ENCODE measurements at regions not wholly inside any gene's neighbourhood (a gene's known extent, or its start where the extent isn't known, plus 50 kb on each side); places are given as distances from the start of the nearest gene placed in this dataset.

DNA sequence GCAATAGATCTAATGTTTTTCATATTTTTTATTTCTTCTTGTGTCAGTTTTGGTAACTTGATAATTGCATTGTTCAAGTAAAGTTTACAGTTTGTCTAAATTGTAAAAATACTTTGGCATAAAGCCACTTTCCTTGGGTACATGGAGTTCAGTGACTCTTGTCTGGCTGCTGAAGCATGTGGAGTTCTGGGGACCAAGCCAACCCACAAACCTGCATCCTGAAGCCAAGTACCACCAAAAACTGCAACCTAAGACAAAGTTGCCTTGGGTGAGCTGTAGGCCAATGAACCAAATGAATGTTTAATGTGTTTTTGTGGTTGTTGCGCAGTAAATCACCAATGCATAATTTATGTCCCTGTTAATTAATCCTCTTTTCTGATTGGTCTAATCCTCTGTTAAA lies 872.6 kb downstream of the BCL11A start:
- DNase-seq (ENCODE audit: low read depth in 2 of 2): no peak

DNA sequence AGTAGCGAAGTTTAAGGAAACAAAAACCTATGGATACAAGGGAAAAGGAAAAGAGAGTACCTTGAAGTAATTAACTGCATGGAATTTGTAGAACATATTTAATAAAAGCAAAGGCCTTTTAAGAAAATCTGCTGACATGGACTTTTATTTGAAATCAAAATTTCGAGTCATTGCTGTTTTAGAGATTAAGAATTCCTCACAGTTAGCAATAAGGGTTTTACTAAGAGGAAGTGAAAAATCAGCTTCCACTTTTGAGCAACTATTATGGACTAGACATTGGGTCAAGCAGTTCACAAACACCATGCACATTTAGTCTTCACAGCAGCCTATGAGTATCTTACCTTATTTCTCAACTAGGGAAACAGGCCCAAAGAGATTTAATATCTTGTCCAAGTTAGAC lies 876.3 kb downstream of the BCL11A start:
- DNase-seq (ENCODE audit: low read depth in 2 of 2): no peak

GRCh38 chr2:59674100-59674499 lies 879.4 kb downstream of the BCL11A start:
- DNase-seq (ENCODE audit: low read depth in 2 of 2): no peak

DNA sequence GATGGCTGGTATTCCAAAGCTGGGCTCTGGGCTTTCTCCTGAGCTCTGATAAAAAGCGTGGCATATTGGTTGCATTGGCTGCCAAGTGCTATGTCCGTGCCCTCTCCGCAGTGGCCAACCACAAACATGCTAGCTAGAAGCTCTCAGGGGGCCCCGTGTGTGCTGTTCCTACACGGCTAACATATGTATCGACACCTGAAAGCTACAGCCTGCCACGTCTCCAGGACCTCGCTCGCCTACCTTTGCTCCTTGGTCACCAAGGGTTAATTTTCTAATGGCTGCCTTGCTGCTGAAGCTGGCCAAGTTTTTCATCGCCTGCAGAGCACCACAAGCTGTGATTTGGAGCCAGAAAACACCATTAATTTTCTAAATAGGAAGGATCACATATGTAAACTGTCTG lies 888.4 kb downstream of the BCL11A start:
- no peak for DNase-seq (ENCODE audit: low read depth in 2 of 2)

DNA sequence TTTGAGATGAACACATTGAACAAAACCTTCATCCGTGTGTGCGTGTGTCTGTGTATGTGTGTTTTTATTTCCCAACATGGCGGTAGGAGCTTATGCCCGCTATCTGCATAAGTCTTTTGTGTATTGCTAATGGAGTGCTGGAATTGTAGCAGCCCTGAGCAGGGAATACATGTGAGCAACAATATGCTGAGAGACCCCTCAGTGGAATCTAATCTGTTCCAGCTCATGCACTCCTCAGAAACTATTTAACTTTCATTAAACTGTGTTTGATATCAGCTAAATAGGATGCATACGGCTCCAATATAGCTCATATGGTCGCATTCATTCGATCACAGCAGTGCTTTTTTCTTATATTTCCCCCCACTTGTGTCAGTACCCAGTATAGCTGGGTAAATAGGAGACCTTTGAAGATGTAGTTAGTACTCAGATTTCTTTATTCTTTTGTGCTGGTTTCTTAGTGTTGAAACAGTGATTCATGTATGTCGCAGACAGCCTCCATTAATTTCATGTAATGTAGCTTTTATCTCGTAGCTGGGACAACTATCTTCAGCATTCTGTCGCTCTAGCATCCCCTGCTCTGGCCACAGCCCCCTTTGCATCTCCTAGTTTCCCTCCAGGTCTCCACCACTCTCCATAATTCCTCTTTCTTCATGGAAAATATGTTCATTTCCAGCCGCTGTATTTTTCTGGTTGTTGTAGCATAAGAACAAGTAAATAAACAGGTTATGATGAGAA lies 891.2 kb downstream of the BCL11A start:
- no peak for DNase-seq (ENCODE audit: low read depth in 2 of 2)

DNA sequence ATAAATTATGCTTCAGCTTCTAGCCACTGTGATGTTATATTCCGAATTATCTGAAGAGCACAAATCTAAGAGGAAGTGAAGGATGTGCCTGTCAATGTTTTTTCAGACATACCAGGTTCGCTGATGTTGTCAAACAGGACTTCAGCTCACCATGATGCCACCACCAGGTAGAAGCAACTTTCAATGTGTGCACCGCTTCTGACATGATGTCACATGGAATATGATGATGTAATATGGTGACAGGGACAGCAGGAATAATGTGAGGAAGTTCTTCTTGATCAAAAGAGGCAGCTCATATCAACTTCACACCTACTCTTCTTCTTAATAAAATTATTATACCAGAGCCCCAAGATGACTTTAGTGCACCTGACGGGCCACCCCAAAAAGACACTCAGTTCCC lies 893.2 kb downstream of the BCL11A start:
- DNase-seq (ENCODE audit: low read depth in 2 of 2): no peak

GRCh38 chr2:59658906-59659635 lies 894.4 kb downstream of the BCL11A start:
- no peak for DNase-seq (ENCODE audit: low read depth in 2 of 2)

GRCh38 chr2:59655809-59656208 lies 897.6 kb downstream of the BCL11A start:
- no peak for DNase-seq (ENCODE audit: low read depth in 2 of 2)

- DNase-seq (ENCODE audit: low read depth in 2 of 2): no peak
Measured at GRCh38 chr2:59654710-59655109, 898.7 kb downstream of the BCL11A start.

GRCh38 chr2:59653164-59653563 lies 900.3 kb downstream of the BCL11A start:
- no peak for DNase-seq (ENCODE audit: low read depth in 2 of 2)

GRCh38 chr2:59630789-59631188 lies 922.7 kb downstream of the BCL11A start:
- DNase-seq (ENCODE audit: low read depth in 2 of 2): no peak

DNA sequence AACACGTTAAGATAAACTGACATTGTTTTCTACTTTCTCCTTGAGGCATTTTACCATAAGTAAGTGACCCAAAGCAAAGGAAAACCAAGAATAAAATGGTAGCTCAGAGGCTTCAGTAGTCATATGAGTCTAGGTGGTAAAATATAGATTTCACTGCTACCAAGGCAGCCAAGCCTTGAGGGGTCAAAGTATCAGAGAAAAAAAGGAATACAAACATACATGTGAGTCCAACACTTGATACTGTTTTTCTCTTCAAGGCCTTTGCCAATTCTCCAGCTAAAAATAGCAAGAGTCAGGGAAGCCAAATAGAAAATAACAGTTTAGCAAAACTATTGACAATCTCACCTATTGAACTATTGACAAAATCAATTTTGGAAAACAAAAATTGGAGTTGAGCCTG lies 925.9 kb downstream of the BCL11A start:
- DNase-seq (ENCODE audit: low read depth in 2 of 2): no peak

DNA sequence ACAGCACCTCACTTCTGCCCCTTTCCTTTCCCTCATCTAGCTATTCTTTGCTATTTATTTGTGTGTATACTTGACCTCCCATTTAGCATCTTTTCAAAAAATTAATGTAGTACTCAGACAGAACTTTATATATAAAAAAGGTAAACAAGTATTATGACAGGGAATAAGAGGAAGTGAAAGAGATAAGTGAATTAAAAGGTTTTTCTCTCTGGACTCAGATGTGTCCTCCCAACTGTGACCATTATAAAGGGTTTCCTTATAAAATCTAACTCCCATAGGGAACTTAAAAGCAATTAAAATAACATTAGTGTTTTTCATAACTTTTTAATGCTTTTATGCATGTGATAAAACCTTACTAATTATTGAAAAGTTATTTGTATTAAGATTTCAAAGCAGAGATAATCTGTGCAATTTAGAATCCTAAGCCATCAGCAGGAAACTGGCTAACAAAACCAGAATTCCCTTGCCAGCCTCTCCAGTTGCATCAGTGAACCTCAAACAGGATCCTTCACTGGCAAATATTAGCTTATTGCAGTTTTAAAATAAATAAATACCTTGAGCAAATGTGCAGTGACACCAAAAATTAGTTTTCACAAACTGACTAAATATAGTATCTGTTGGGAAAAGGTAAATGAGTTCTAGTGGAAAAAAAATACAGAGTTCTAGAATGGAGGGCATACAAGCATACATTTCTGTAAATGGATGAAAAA lies 930.7 kb downstream of the BCL11A start:
- no peak for DNase-seq (ENCODE audit: low read depth in 2 of 2)

- DNase-seq (ENCODE audit: low read depth in 2 of 2): no peak
Measured at GRCh38 chr2:59604123-59604522, 949.3 kb downstream of the BCL11A start.

GRCh38 chr2:59594671-59595222 lies 958.7 kb downstream of the BCL11A start:
- DNase-seq (ENCODE audit: low read depth in 2 of 2): no peak

DNA sequence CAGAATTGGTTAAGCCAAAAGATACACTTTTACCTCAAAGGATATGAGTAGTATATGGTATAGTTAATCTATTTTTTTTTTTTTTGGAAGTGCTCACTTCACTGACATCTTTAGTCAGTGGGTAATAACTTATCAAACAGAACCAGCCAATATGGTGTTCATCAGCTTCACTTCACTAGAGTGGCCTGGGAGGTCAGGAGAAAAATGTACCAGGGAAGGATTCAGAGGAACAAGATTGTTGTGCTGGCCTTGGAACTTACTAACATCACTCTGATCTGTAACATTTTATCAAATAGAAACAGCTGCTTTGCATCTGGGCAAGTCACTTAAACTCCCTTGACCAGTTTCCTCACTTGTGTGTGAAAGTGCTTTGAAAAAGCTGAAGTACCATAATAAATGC lies 962.7 kb downstream of the BCL11A start:
- DNase-seq (ENCODE audit: low read depth in 2 of 2): no peak

DNA sequence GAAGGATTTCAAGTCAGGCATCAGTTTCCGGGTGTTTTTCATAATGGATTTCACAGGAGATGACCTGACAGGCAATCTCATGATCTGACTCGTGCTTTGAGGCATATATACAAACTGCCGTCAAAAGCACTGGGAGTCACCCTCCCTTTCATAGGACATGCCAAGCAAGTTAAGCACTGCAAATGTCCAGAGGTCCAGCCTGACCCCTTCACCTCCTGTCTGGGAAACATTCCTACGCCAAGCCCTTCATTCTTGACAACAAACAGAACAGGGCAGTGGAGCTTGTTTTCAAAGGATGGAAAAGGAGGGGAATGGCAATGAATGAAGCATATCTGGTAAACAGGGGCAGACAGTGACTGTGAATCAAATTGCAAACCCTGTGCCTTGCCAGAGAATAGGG lies 963.6 kb downstream of the BCL11A start:
- no peak for DNase-seq (ENCODE audit: low read depth in 2 of 2)

- no peak for DNase-seq (ENCODE audit: low read depth in 2 of 2)
Measured at GRCh38 chr2:59588286-59588685, 965.2 kb downstream of the BCL11A start.

GRCh38 chr2:59586176-59586575 lies 967.3 kb downstream of the BCL11A start:
- no peak for DNase-seq (ENCODE audit: low read depth in 2 of 2)

GRCh38 chr2:59585655-59586054 lies 967.8 kb downstream of the BCL11A start:
- DNase-seq (ENCODE audit: low read depth in 2 of 2): no peak

DNA sequence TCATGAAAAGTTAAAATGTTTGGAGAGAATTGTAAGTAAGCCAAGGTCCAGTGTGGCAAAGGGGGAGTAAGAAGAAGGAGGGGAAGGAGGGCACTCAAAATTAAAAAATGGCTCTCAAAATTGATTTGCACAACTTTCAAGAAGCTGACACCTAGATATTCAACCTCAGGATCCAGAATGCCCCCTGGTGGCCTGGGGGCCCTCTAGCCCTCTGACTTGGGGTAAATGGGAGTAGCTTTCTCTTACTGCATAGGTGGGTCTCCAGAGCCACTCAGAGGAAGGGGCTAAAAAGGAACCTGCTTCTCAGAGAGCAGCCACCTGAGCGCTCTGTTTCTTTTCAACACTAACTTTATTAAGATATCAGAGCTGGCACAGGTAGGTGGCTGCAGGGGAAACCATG lies 968.5 kb downstream of the BCL11A start:
- no peak for DNase-seq (ENCODE audit: low read depth in 2 of 2)

DNA sequence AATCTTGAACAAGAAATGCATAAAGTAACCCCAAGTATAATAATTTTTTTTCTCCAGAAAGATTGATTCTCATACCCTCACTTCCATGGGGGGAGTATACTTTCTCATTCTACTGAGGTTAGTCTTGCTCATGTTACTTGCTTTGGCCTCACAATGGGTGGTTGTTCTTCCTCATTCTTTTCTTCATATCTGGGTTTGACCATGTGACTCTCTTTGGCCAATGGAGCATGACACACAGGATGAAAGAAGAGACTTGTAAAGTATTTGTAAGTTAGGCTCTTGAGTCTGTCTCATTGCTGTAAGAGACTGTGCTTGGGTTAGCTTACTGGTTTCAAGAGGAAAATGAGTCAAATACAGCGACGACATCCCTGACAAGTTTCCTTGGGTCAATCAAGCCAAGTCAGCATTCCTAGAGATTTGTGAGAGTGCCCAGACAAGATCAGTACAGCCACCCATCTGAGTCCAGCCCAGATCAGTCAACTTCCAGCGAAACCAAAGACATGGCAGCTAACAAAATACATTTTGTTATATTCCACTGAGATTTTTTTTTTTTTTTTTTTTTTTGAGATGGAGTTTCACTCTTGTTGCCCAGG lies 970.2 kb downstream of the BCL11A start:
- DNase-seq (ENCODE audit: low read depth in 2 of 2): no peak

Data from stimulated activated CD8-positive, alpha-beta memory T cell treated with anti-CD3 and anti-CD28 coated beads, Interleukin-15, amount 100 ng/mL, for 4 hours (primary cell).